Body of pancreas (tissue), 4 donors: ENCODE measurements at regions not wholly inside any gene's neighbourhood (a gene's known extent, or its start where the extent isn't known, plus 50 kb on each side); places are given as distances from the start of the nearest gene placed in this dataset.

Experiments used
- ATAC-seq: fragments of 150-250 bp; one replicate; pipeline ENCODE4 v1.9.1; 2016
- DNase-seq, 4 donors: peaks; one replicate each; pipeline ENCODE4 v3.0.0-alpha.2; 2019
- H3K27ac ChIP-seq, 4 donors: fragments of 200-600 bp; sonication (generic); 1 replicate in 3 of 4; 2 replicates in 1 of 4; pipeline versions ENCODE4 v1.5.1 to v1.6.1; 2016 to 2019; ENCODE audit warnings: mild to moderate bottlenecking in 1 of 4, mixed read lengths in 1 of 4, moderate library complexity in 1 of 4
- H3K27me3 ChIP-seq, 2 donors: fragments of 200-600 bp; sonication (generic); one replicate each; pipeline ENCODE4 v1.6.0; 2016; ENCODE audit warnings: mild to moderate bottlenecking in 1 of 2
- H3K36me3 ChIP-seq, 2 donors: fragments of 200-600 bp; sonication (generic); replicated peaks in 1 of 2; 2 replicates each; pipeline ENCODE4 v1.5.1; 2016; ENCODE audit warnings: low read depth in 2 of 2; ENCODE audit not compliant: insufficient read depth in 1 of 2
- H3K4me1 ChIP-seq: fragments of 200-600 bp; sonication (generic); one replicate; pipeline ENCODE4 v1.6.0; 2016
- H3K4me3 ChIP-seq, 2 donors: fragments of 200-600 bp; sonication (generic); 1 replicate in 1 of 2; 2 replicates in 1 of 2; pipeline ENCODE4 v1.5.1; 2016 to 2019
- H3K9me3 ChIP-seq, 3 donors: fragments of 200-600 bp; sonication (generic); 1 replicate in 2 of 3; 2 replicates in 1 of 3; pipeline ENCODE4 v1.5.1; 2016
- POLR2A ChIP-seq, 3 donors: fragments of 450-650 bp; IDR thresholded peaks; one replicate each; pipeline ENCODE4 v1.6.1; 2016; ENCODE audit warnings: antibody characterized with exemption in 3 of 3, mild to moderate bottlenecking in 2 of 3
- WGBS, 2 donors: methylation state at CpG; one replicate each; pipeline ENCODE4 v1.1.5; 2017; 5-methylcytosine and 5-hydroxymethylcytosine counted together
- intact Hi-C: fragments of 100-400 bp; cut with DNase I; formaldehyde crosslinking; loops from one replicate; pipeline ENCODE4 v1.15.1; 2023
- TF ChIP-seq, protein P1 (sequence below), 7 experiments: fragments of 450-650 bp in 4 of 7; fragments of 200-600 bp in 3 of 7; sonication (generic) in 3 of 7; IDR thresholded peaks; one replicate each; pipeline ENCODE4 v1.5.1; 2016 to 2019; ENCODE audit warnings: antibody characterized with exemption in 7 of 7

DNA sequence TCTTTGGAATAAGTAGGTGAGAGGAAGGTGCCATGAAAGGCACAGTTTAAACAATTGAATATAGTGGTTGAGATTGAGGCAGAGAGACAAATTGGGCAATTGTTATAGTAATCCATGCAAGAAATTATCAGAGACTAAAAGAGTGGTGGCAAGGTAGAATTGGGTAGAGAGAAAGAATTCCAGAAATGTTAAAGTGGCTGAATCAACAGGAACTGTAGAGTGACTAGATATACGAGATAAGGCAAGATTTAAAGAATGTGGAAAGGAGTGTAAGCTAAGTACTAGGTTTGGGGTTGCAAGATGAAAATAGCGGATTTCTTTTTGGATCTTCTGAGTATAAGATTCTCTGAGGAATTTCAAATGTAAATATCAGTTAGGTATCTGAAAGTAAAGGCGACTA is 285.2 kb downstream of the DMRTA1 start:
- no peaks in the 10 kb centered on the region for H3K27me3 ChIP-seq
- H3K27ac ChIP-seq, result no peak overlapping the region
- WGBS, 2 donors, result 53 to 60% methylated on average over 3 of the region's 3 CpGs
- no peaks in the 10 kb centered on the region for H3K9me3 ChIP-seq
- intact Hi-C loops, result no loop called here
- no peaks in the 10 kb centered on the region for H3K4me1 ChIP-seq
- no peak overlapping the region for H3K4me3 ChIP-seq
- TF ChIP-seq, protein P1, sequence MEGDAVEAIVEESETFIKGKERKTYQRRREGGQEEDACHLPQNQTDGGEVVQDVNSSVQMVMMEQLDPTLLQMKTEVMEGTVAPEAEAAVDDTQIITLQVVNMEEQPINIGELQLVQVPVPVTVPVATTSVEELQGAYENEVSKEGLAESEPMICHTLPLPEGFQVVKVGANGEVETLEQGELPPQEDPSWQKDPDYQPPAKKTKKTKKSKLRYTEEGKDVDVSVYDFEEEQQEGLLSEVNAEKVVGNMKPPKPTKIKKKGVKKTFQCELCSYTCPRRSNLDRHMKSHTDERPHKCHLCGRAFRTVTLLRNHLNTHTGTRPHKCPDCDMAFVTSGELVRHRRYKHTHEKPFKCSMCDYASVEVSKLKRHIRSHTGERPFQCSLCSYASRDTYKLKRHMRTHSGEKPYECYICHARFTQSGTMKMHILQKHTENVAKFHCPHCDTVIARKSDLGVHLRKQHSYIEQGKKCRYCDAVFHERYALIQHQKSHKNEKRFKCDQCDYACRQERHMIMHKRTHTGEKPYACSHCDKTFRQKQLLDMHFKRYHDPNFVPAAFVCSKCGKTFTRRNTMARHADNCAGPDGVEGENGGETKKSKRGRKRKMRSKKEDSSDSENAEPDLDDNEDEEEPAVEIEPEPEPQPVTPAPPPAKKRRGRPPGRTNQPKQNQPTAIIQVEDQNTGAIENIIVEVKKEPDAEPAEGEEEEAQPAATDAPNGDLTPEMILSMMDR (IDR thresholded peaks at IDR 0.05), result no peak
- no peak for TF ChIP-seq POLR2A (IDR thresholded peaks at IDR 0.05)
- no peaks in the 10 kb centered on the region for H3K36me3 ChIP-seq
- no peak for ATAC-seq
- DNase-seq, result no peak

DNA sequence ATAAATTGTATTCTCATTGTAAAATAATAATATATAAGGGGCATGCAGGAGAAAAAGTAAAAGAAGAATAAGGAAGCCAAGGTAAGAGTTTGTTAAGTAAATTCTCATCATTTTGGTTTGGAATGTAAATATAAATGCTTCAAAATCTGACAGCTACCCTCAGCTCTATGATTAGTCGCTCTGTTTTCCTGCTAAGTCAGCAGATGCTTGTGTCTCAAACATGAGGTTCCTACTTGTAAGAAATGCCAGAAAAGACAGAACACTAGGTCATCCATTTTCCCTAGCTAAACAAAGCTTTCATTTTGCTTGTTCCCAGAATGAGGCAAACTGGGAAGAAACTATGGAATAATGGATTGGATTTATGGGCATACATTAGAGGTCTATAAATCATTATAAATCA is 293.1 kb downstream of the DMRTA1 start:
- WGBS, 2 donors, result 48 to 63% methylated on average over 1 of the region's 1 CpG

DNA sequence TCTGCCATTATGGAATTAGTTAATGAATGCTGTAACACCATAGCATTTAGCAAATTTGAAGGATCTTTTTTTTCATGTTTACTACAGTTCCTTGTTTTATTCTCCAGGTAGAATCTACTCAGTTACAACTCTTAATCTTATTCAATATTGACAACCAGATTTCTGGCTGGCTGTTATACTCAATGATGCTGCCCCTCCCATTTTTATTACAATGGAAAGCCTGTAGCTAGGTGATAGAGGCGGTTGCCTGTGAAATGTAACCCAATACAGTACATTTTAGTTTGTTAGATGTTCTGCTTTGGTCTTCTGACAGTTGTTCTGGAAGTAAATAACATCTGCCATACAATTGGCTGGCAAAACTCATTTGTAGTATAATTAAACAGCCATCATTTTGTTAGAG is 294.2 kb downstream of the DMRTA1 start:
- no peak for DNase-seq
- no peaks in the 10 kb centered on the region for H3K36me3 ChIP-seq
- no peak for TF ChIP-seq POLR2A (IDR thresholded peaks at IDR 0.05)
- no peaks in the 10 kb centered on the region for H3K27me3 ChIP-seq
- WGBS, 2 donors, result 31 to 42% methylated on average over 1 of the region's 1 CpG
- H3K4me1 ChIP-seq, result no peaks in the 10 kb centered on the region
- intact Hi-C loops, result no loop called here
- H3K9me3 ChIP-seq, result no peaks in the 10 kb centered on the region
- no peak for ATAC-seq
- no peak overlapping the region for H3K27ac ChIP-seq
- H3K4me3 ChIP-seq, result no peak overlapping the region

More for the DNA sequence above, 293.1 kb downstream of the DMRTA1 start:
- Histone ChIP-seq H3K27ac (no peak overlapping the region), H3K27me3 (no peaks in the 10 kb centered on the region), H3K4me1 (no peaks in the 10 kb centered on the region), H3K9me3 (no peaks in the 10 kb centered on the region), H3K36me3 (no peaks in the 10 kb centered on the region), H3K4me3 (no peak overlapping the region)
- no peak for TF ChIP-seq POLR2A (IDR thresholded peaks at IDR 0.05)
- TF ChIP-seq, protein P1 (IDR thresholded peaks at IDR 0.05), result no peak
- no peak for DNase-seq
- intact Hi-C loops, result no loop called here
- ATAC-seq, result no peak

DNA sequence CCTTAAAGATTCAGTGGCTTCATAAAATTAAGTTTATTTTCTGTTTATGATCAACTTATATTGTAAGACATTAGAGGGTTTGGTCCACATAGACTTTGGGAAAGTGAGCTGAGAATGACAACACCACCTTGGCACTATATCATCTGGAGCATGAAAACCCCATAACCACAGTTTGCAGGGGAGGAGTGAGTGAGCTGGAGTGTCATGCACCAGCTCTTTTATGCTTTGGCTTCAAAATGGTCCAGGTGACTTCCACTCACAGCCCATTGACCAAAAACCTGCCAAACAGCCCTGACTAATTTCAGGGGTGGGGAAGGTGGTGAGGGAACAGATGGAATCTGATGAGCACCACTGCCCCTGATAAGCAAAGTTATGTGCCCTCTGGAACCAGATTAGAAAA is 295.8 kb downstream of the DMRTA1 start:
- no peaks in the 10 kb centered on the region for H3K27me3 ChIP-seq
- TF ChIP-seq, protein P1 (IDR thresholded peaks at IDR 0.05), result no peak
- no peak for TF ChIP-seq POLR2A (IDR thresholded peaks at IDR 0.05)
- ATAC-seq (no peak), DNase-seq (no peak)
- H3K4me1 ChIP-seq, result no peaks in the 10 kb centered on the region
- no peaks in the 10 kb centered on the region for H3K9me3 ChIP-seq
- H3K36me3 ChIP-seq, result no peaks in the 10 kb centered on the region
- no peak overlapping the region for H3K4me3 ChIP-seq
- intact Hi-C loops, result no loop called here
- H3K27ac ChIP-seq, result no peak overlapping the region

DNA sequence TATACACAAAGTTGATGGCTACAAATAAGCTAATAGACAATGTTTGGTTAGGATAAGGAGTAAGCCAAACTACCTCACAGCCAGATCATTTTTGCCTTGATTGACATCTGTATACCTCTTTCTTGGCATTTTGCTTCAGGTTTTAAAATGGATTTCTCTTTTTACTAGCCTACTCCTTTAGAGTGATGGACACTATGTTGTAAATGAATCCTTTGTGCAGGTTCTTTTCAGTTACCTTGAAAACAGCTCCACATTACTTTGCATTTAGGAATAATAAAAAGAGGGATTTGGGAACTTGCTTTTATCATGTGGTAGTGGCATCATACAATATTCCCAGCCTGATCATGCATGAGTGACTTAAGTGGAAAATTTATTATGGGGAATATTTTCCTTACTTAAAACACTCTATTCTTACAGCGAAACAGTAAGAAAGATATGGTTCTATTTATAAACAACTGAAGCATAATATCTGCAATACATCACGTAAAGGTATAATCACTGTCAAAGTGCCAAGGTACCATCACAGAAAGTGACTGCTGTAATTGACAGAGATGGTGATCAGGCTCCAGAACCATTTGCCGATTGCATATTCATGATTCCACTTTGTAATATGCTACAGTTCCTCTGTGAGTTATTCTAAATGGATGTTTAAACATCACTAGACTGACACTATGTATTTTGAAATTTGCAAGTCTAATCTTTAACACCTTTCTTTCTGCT is 327.0 kb downstream of the DMRTA1 start:
- Histone ChIP-seq H3K4me3 (no peak overlapping the region), H3K27ac (no peak overlapping the region), H3K27me3 (no peaks in the 10 kb centered on the region), H3K36me3 (no peaks in the 10 kb centered on the region), H3K9me3 (no peaks in the 10 kb centered on the region), H3K4me1 (no peaks in the 10 kb centered on the region)
- DNase-seq (no peak), ATAC-seq (no peak)
- intact Hi-C loops, result no loop called here
- 65 to 75% methylated on average over 3 of the region's 3 CpGs for WGBS, 2 donors
- TF ChIP-seq, protein P1 (IDR thresholded peaks at IDR 0.05), result no peak
- TF ChIP-seq POLR2A (IDR thresholded peaks at IDR 0.05), result no peak
